GM12878 (cell line): ENCODE measurements at regions not wholly inside any gene's neighbourhood (a gene's known extent, or its start where the extent isn't known, plus 50 kb on each side); places are given as distances from the start of the nearest gene placed in this dataset.
A peak's percentile ranks its signal among the peaks of the same experiment; 100 is the strongest.

Experiments used
- ATAC-seq: fragments of 200-7000 bp; cut with Tn5 transposase; 3 replicates; pipeline ENCODE4 v1.9.1; 2020; ENCODE audit warnings: mild to moderate bottlenecking, moderate library complexity
- BruUV-seq: library from RNA; stranded (reverse); fragments of 400-500 nt; replicated peaks from 2 replicates; lab custom pipeline; 2021; lab: Mats Ljungman, UMichigan
- CTCF ChIA-PET: fragments of 300-600 bp; sonication (Branson Sonifier 250); formaldehyde crosslinking; extraction: SDS; loops from one replicate; lab custom pipeline; 2021; ENCODE audit warnings: inconsistent platforms; lab: Yijun Ruan, JAX
- POLR2A ChIA-PET: fragments of 350-600 bp; formaldehyde crosslinking; extraction: SDS; loops from one replicate; lab custom pipeline; 2021; ENCODE audit warnings: inconsistent platforms; lab: Charles Lee
- RAD21 ChIA-PET: fragments of 300-600 bp; sonication (Branson Sonifier 250); formaldehyde crosslinking; loops from one replicate; lab custom pipeline; 2023; ENCODE audit warnings: antibody characterized with exemption; ENCODE audit not compliant: unreplicated experiment; lab: Charles Lee
- SMC1A ChIA-PET: fragments of 300-600 bp; sonication (Branson Sonifier 250); formaldehyde crosslinking; loops from one replicate; lab custom pipeline; 2023; ENCODE audit not compliant: unreplicated experiment, uncharacterized antibody; lab: Charles Lee
- DNase-seq: peaks from one replicate; pipeline ENCODE4 v3.0.0-alpha.2; 2011; ENCODE audit warnings: low read depth, low spot score
- FAIRE-seq: peaks from 3 replicates; lab custom pipeline; 2011; peaks lifted over from hg19 to GRCh38; lab: Jason Lieb, UNC
- H2AFZ ChIP-seq: 2 replicates; pipeline ENCODE4 v1.6.0; 2011; ENCODE audit warnings: low read depth, low read length, control low read depth; ENCODE audit not compliant: control insufficient read depth
- H3K27ac ChIP-seq: 2 replicates; pipeline ENCODE4 v1.5.1; 2011; ENCODE audit warnings: control low read depth; ENCODE audit not compliant: control insufficient read depth, insufficient read depth
- H3K27me3 ChIP-seq, 2 experiments: replicated peaks in 1 of 2; 2 replicates each; pipeline versions ENCODE4 v1.6.0 to v1.6.1; 2011; ENCODE audit warnings: low read length in 1 of 2; ENCODE audit not compliant: control insufficient read depth in 2 of 2, insufficient read depth in 2 of 2
- H3K36me3 ChIP-seq, 2 experiments: 2 replicates each; pipeline ENCODE4 v1.5.1; 2011; ENCODE audit warnings: low read length in 1 of 2; ENCODE audit not compliant: control insufficient read depth in 2 of 2, insufficient read depth in 2 of 2
- H3K4me1 ChIP-seq: 2 replicates; pipeline ENCODE4 v1.6.1; 2011; ENCODE audit warnings: mild to moderate bottlenecking, low read length, moderate library complexity, mixed read lengths; ENCODE audit not compliant: control insufficient read depth, insufficient read depth
- H3K4me2 ChIP-seq: 2 replicates; pipeline ENCODE4 v1.6.0; 2011; ENCODE audit warnings: control low read depth; ENCODE audit not compliant: control insufficient read depth, insufficient read depth
- H3K4me3 ChIP-seq: fragments of 200-600 bp; sonication (generic); 2 replicates; pipeline ENCODE4 v1.5.1; 2016
- H3K79me2 ChIP-seq: 2 replicates; pipeline ENCODE4 v1.6.0; 2011; ENCODE audit warnings: low read length; ENCODE audit not compliant: control insufficient read depth, insufficient read depth
- H3K9ac ChIP-seq: 2 replicates; pipeline ENCODE4 v1.8.0; 2011; ENCODE audit warnings: low read length, control low read depth, mixed read lengths; ENCODE audit not compliant: control insufficient read depth, insufficient read depth
- H3K9me3 ChIP-seq: replicated peaks from 3 replicates; pipeline ENCODE4 v1.5.1; 2011; ENCODE audit warnings: mild to moderate bottlenecking, low read length; ENCODE audit not compliant: control insufficient read depth, insufficient read depth
- H4K20me1 ChIP-seq: 2 replicates; pipeline ENCODE4 v1.6.0; 2011; ENCODE audit not compliant: control insufficient read depth, insufficient read depth
- BRCA1 ChIP-seq: IDR thresholded peaks from 2 replicates; pipeline ENCODE4 v1.6.1; 2011; ENCODE audit warnings: low read depth, low read length, improper control_type of control experiment
- FOS ChIP-seq: IDR thresholded peaks from 3 replicates; pipeline ENCODE4 v1.6.1; 2011; ENCODE audit warnings: borderline replicate concordance; ENCODE audit not compliant: insufficient read length; ENCODE audit errors: extremely low read depth
- IKZF1 ChIP-seq: fragments of 450-650 bp; conservative IDR thresholded peaks from 2 replicates; pipeline ENCODE4 v1.6.1; 2017; ENCODE audit warnings: antibody characterized with exemption, mild to moderate bottlenecking
- IKZF2 ChIP-seq, 2 experiments: fragments of 450-650 bp; IDR thresholded peaks; 2 replicates each; pipeline ENCODE4 v1.6.1; 2017; ENCODE audit warnings: mild to moderate bottlenecking in 2 of 2, moderate library complexity in 2 of 2
- KAT2A ChIP-seq: conservative IDR thresholded peaks from 2 replicates; pipeline ENCODE4 v1.6.1; 2011; ENCODE audit warnings: low read depth, low read length; ENCODE audit not compliant: control insufficient read depth
- NFIC ChIP-seq: IDR thresholded peaks from 2 replicates; pipeline ENCODE4 v1.6.1; 2012; ENCODE audit warnings: low read depth, mild to moderate bottlenecking, inconsistent platforms, low read length, moderate library complexity
- RAD51 ChIP-seq: fragments of 450-650 bp; IDR thresholded peaks from 2 replicates; pipeline ENCODE4 v1.6.1; 2016; ENCODE audit warnings: moderate library complexity, mild to moderate bottlenecking, inconsistent platforms
- SREBF1 ChIP-seq: IDR thresholded peaks from 2 replicates; pipeline ENCODE4 v1.6.1; 2012; ENCODE audit warnings: mild to moderate bottlenecking, low read length
- WRNIP1 ChIP-seq: IDR thresholded peaks from 2 replicates; pipeline ENCODE4 v1.6.1; 2011; ENCODE audit warnings: low read depth, low read length, improper control_type of control experiment, borderline replicate concordance
- ZNF24 ChIP-seq: fragments of 450-650 bp; IDR thresholded peaks from 2 replicates; pipeline ENCODE4 v1.6.1; 2017; ENCODE audit warnings: antibody characterized with exemption, mild to moderate bottlenecking
- ZNF622 ChIP-seq: fragments of 450-650 bp; IDR thresholded peaks from 2 replicates; pipeline ENCODE4 v1.6.1; 2017; ENCODE audit warnings: mild to moderate bottlenecking, inconsistent platforms
- WGBS: methylation state at CpG from one replicate; pipeline ENCODE4 v1.1.6; 2016; ENCODE audit warnings: low lambda C conversion rate; ENCODE audit not compliant: insufficient replicate concordance, insufficient coverage; ENCODE audit errors: missing lambda C conversion rate; 5-methylcytosine and 5-hydroxymethylcytosine counted together
- in situ Hi-C: fragments of 300-500 bp; cut with MboI; formaldehyde crosslinking; loops from 9 replicates; pipeline ENCODE4 v1.14.3; 2018; ENCODE audit warnings: mixed read lengths
- intact Hi-C: fragments of 100-400 bp; cut with micrococcal nuclease; formaldehyde crosslinking; loops from one replicate; pipeline ENCODE4 v1.14.2; 2022; ENCODE audit not compliant: unreplicated experiment
- TF ChIP-seq, protein P1 (sequence below): fragments of 450-650 bp; IDR thresholded peaks from 2 replicates; pipeline ENCODE4 v1.6.1; 2018; ENCODE audit warnings: mild to moderate bottlenecking, low read depth, moderate library complexity; ENCODE audit not compliant: partially characterized antibody
- TF ChIP-seq, protein P2 (sequence below), 3 experiments: IDR thresholded peaks in 2 of 3; conservative IDR thresholded peaks in 1 of 3; 2 replicates each; pipeline ENCODE4 v1.5.1; 2011; ENCODE audit warnings: low read depth in 3 of 3, low read length in 3 of 3, mild to moderate bottlenecking in 3 of 3, control low read depth in 2 of 3, moderate library complexity in 2 of 3, inconsistent platforms in 1 of 3, mixed read lengths in 1 of 3; ENCODE audit not compliant: control insufficient read depth in 2 of 3, insufficient read depth in 1 of 3; ENCODE audit errors: extremely low read depth in 1 of 3
- TF ChIP-seq, protein P3 (sequence below): fragments of 450-650 bp; IDR thresholded peaks from 2 replicates; pipeline ENCODE4 v1.6.1; 2017; ENCODE audit warnings: antibody characterized with exemption, mild to moderate bottlenecking, moderate library complexity
- TF ChIP-seq, protein P4 (sequence below): fragments of 450-650 bp; IDR thresholded peaks from 2 replicates; pipeline ENCODE4 v1.6.1; 2017; ENCODE audit warnings: low read depth, mild to moderate bottlenecking, moderate library complexity

DNA sequence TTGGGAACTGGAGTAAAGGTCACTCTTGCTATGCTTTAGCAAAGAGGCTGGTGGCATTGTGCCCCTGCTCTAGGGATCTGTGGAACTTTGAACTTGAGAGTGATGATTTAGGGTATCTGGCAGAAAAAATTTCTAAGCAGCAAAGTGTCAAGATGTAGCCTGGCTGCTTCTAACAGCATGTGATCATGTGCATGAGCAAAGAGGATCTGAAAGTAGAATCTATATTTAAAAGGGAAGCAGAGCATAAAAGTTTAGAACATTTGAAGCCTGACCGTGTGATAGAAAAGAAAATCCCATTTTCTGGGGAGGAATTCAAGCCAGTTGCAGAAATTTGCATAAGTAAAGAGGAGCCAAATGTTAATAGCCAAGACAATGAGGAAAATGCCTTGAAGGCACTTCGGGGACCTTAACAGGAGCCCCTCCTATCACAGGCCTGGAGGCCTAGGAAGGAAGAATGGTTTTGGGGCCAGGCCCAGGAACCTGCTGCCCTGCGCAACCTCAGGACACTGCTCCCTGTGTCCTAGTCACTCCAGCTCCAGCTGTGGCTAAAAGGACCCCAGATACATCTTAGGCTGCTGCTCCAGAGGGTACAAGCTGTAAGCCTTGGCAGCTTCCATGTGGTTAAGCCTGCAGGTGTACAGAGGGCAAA, 212.2 kb upstream of the LINGO1 start:
- H3K27ac ChIP-seq = no peak overlapping the region
- DNase-seq (no peak), ATAC-seq (peak; percentile 48; the same call in 2 of the 3 replicates), FAIRE-seq (no peak)
- H3K9ac ChIP-seq = no peak overlapping the region
- POLR2A ChIA-PET = no interaction called here
- no peak overlapping the region for H3K4me3 ChIP-seq
- RAD21 ChIA-PET = no interaction called here
- SMC1A ChIA-PET = no interaction called here
- H2AFZ ChIP-seq = no peak overlapping the region
- CTCF ChIA-PET = no interaction called here
- no peaks in the 10 kb centered on the region for H3K79me2 ChIP-seq
- H3K36me3 ChIP-seq = no peaks in the 10 kb centered on the region
- WGBS = 21% methylated on average over 3 of the region's 3 CpGs
- H3K27me3 ChIP-seq = peaks cover 0 to 7% of the 10 kb centered on the region in 2 experiments; a peak in 2 of 4 replicates
- peaks cover 5% of the 10 kb centered on the region; the same call in 2 of the 3 replicates for H3K9me3 ChIP-seq
- no peaks in the 10 kb centered on the region for H4K20me1 ChIP-seq
- intact Hi-C loops = no loop called here
- in situ Hi-C loops = no loop called here
- H3K4me1 ChIP-seq = no peaks in the 10 kb centered on the region
- H3K4me2 ChIP-seq = no peak overlapping the region
- BruUV-seq = no TSS peak
- no peak for TF ChIP-seq FOS
- no peak for TF ChIP-seq WRNIP1
- TF ChIP-seq ZNF24 = no peak
- TF ChIP-seq NFIC = no peak
- peak; percentile 48; the same call in 1 of the 2 replicates for TF ChIP-seq RAD51
- peak in 1 of 2 experiments; percentile 50; a peak in 2 of 4 replicates for TF ChIP-seq IKZF2 (IDR thresholded peaks at IDR 0.05)
- TF ChIP-seq KAT2A = no peak
- TF ChIP-seq, protein P1, sequence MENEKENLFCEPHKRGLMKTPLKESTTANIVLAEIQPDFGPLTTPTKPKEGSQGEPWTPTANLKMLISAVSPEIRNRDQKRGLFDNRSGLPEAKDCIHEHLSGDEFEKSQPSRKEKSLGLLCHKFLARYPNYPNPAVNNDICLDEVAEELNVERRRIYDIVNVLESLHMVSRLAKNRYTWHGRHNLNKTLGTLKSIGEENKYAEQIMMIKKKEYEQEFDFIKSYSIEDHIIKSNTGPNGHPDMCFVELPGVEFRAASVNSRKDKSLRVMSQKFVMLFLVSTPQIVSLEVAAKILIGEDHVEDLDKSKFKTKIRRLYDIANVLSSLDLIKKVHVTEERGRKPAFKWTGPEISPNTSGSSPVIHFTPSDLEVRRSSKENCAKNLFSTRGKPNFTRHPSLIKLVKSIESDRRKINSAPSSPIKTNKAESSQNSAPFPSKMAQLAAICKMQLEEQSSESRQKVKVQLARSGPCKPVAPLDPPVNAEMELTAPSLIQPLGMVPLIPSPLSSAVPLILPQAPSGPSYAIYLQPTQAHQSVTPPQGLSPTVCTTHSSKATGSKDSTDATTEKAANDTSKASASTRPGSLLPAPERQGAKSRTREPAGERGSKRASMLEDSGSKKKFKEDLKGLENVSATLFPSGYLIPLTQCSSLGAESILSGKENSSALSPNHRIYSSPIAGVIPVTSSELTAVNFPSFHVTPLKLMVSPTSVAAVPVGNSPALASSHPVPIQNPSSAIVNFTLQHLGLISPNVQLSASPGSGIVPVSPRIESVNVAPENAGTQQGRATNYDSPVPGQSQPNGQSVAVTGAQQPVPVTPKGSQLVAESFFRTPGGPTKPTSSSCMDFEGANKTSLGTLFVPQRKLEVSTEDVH = no peak
- TF ChIP-seq, protein P2, sequence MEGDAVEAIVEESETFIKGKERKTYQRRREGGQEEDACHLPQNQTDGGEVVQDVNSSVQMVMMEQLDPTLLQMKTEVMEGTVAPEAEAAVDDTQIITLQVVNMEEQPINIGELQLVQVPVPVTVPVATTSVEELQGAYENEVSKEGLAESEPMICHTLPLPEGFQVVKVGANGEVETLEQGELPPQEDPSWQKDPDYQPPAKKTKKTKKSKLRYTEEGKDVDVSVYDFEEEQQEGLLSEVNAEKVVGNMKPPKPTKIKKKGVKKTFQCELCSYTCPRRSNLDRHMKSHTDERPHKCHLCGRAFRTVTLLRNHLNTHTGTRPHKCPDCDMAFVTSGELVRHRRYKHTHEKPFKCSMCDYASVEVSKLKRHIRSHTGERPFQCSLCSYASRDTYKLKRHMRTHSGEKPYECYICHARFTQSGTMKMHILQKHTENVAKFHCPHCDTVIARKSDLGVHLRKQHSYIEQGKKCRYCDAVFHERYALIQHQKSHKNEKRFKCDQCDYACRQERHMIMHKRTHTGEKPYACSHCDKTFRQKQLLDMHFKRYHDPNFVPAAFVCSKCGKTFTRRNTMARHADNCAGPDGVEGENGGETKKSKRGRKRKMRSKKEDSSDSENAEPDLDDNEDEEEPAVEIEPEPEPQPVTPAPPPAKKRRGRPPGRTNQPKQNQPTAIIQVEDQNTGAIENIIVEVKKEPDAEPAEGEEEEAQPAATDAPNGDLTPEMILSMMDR (IDR thresholded peaks at IDR 0.05 in 2 of 3, conservative IDR thresholded peaks at IDR 0.05 in 1 of 3; ENCODE audit: control insufficient read depth in 2 of 3, extremely low read depth in 1 of 3, insufficient read depth in 1 of 3, low read depth in 3 of 3, low read length in 3 of 3) = no peak
- TF ChIP-seq ZNF622 = no peak
- TF ChIP-seq, protein P3, sequence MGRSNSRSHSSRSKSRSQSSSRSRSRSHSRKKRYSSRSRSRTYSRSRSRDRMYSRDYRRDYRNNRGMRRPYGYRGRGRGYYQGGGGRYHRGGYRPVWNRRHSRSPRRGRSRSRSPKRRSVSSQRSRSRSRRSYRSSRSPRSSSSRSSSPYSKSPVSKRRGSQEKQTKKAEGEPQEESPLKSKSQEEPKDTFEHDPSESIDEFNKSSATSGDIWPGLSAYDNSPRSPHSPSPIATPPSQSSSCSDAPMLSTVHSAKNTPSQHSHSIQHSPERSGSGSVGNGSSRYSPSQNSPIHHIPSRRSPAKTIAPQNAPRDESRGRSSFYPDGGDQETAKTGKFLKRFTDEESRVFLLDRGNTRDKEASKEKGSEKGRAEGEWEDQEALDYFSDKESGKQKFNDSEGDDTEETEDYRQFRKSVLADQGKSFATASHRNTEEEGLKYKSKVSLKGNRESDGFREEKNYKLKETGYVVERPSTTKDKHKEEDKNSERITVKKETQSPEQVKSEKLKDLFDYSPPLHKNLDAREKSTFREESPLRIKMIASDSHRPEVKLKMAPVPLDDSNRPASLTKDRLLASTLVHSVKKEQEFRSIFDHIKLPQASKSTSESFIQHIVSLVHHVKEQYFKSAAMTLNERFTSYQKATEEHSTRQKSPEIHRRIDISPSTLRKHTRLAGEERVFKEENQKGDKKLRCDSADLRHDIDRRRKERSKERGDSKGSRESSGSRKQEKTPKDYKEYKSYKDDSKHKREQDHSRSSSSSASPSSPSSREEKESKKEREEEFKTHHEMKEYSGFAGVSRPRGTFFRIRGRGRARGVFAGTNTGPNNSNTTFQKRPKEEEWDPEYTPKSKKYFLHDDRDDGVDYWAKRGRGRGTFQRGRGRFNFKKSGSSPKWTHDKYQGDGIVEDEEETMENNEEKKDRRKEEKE = no peak
- TF ChIP-seq, protein P4, sequence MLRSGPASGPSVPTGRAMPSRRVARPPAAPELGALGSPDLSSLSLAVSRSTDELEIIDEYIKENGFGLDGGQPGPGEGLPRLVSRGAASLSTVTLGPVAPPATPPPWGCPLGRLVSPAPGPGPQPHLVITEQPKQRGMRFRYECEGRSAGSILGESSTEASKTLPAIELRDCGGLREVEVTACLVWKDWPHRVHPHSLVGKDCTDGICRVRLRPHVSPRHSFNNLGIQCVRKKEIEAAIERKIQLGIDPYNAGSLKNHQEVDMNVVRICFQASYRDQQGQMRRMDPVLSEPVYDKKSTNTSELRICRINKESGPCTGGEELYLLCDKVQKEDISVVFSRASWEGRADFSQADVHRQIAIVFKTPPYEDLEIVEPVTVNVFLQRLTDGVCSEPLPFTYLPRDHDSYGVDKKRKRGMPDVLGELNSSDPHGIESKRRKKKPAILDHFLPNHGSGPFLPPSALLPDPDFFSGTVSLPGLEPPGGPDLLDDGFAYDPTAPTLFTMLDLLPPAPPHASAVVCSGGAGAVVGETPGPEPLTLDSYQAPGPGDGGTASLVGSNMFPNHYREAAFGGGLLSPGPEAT = peak; percentile 44
- no peak for TF ChIP-seq BRCA1
- no peak for TF ChIP-seq SREBF1
- 0 out of 2 replicates have a peak, but pooled peaks have one; percentile 22 for TF ChIP-seq IKZF1
